ENCODE measurements at regions not wholly inside any gene's neighbourhood (a gene's known extent, or its start where the extent isn't known, plus 50 kb on each side); places are given as distances from the start of the nearest gene placed in this dataset.

DNA sequence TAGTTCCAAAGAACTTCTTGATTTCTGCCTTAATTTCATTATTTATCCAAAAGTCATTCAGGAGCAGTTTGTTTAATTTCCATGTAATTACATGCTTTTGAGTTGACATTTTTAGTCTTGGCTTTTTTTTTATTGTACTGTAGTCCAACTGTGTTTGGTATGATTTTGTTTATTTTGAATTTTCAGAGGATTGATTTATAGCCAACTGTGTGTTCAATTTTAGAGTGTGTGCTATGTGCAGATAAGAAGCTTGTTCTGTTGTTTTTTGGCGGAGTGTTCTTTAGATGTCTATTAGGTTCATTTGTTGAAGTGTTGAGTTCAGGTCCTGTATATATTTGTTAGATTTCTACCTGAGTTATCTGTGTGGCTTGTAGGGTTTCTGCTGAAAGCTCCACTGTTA, 533.6 kb downstream of the TRAM1L1 start:
- Histone ChIP-seq H3K27ac (ENCODE audit: poor library complexity, severe bottlenecking) (no peak overlapping the region), H3K36me3 (ENCODE audit: low read depth) (no peaks in the 10 kb centered on the region), H3K9me3 (ENCODE audit: severe bottlenecking) (no peaks in the 10 kb centered on the region), H3K4me3 (ENCODE audit: severe bottlenecking) (no peak overlapping the region), H3K4me1 (ENCODE audit: insufficient read depth, poor library complexity, severe bottlenecking) (no peaks in the 10 kb centered on the region), H3K27me3 (ENCODE audit: insufficient read depth, poor library complexity, severe bottlenecking) (no peaks in the 10 kb centered on the region)
- no peak for ATAC-seq (ENCODE audit: low read depth)
- DNase-seq (ENCODE audit: low spot score): no peak
- TF ChIP-seq, protein P1, sequence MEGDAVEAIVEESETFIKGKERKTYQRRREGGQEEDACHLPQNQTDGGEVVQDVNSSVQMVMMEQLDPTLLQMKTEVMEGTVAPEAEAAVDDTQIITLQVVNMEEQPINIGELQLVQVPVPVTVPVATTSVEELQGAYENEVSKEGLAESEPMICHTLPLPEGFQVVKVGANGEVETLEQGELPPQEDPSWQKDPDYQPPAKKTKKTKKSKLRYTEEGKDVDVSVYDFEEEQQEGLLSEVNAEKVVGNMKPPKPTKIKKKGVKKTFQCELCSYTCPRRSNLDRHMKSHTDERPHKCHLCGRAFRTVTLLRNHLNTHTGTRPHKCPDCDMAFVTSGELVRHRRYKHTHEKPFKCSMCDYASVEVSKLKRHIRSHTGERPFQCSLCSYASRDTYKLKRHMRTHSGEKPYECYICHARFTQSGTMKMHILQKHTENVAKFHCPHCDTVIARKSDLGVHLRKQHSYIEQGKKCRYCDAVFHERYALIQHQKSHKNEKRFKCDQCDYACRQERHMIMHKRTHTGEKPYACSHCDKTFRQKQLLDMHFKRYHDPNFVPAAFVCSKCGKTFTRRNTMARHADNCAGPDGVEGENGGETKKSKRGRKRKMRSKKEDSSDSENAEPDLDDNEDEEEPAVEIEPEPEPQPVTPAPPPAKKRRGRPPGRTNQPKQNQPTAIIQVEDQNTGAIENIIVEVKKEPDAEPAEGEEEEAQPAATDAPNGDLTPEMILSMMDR (IDR thresholded peaks at IDR 0.05; ENCODE audit: poor library complexity, severe bottlenecking): no peak

DNA sequence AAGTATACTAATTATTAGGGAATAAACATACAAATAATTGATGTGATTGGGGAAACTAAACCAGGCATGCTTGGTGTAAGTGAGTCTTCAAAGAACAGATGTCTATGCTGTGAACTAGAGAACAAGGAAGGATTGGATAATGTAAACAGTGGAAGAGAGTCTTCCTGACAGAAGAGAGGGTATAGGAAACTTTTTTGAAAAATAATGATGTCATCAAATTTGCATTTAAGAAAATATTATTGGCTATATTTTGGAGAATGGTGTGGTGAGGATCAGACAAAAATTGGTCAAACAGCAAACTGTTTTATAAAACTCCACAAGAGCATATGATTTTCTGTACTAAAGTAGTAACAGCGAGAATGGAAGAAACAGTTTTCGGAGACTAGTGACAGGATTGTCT, 537.7 kb downstream of the TRAM1L1 start:
- Histone ChIP-seq H3K27ac (ENCODE audit: poor library complexity, severe bottlenecking) (no peak overlapping the region), H3K4me3 (ENCODE audit: severe bottlenecking) (no peak overlapping the region), H3K9me3 (ENCODE audit: severe bottlenecking) (no peaks in the 10 kb centered on the region), H3K4me1 (ENCODE audit: insufficient read depth, poor library complexity, severe bottlenecking) (no peaks in the 10 kb centered on the region), H3K36me3 (ENCODE audit: low read depth) (no peaks in the 10 kb centered on the region), H3K27me3 (ENCODE audit: insufficient read depth, poor library complexity, severe bottlenecking) (no peaks in the 10 kb centered on the region)
- no peak for DNase-seq (ENCODE audit: low spot score)
- TF ChIP-seq, protein P1 (IDR thresholded peaks at IDR 0.05; ENCODE audit: poor library complexity, severe bottlenecking): no peak
- ATAC-seq (ENCODE audit: low read depth): no peak

DNA sequence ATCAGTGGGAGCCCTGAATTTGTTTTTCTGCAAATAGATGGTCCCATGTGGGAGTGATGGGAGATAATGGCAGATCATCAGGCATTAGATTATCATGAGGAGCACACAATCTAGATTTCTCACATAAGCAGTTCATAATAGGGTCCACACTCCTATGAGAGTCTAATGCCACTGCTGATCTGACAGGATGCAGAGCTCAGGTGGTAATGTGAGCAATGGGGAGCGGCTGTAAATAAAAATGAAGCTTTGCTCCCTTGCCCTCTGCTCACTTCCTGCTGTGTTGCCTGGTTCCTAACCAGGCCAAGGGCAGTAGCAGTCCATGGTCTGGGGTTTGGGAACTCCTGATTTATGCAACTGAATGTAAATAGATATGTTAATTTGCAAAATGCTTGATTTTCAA, 538.6 kb downstream of the TRAM1L1 start:
- Histone ChIP-seq H3K36me3 (ENCODE audit: low read depth) (no peaks in the 10 kb centered on the region), H3K4me1 (ENCODE audit: insufficient read depth, poor library complexity, severe bottlenecking) (no peaks in the 10 kb centered on the region), H3K9me3 (ENCODE audit: severe bottlenecking) (no peaks in the 10 kb centered on the region), H3K4me3 (ENCODE audit: severe bottlenecking) (no peak overlapping the region), H3K27ac (ENCODE audit: poor library complexity, severe bottlenecking) (no peak overlapping the region), H3K27me3 (ENCODE audit: insufficient read depth, poor library complexity, severe bottlenecking) (no peaks in the 10 kb centered on the region)
- DNase-seq (ENCODE audit: low spot score) (no peak), ATAC-seq (ENCODE audit: low read depth) (no peak)
- TF ChIP-seq, protein P1 (IDR thresholded peaks at IDR 0.05; ENCODE audit: poor library complexity, severe bottlenecking): no peak

DNA sequence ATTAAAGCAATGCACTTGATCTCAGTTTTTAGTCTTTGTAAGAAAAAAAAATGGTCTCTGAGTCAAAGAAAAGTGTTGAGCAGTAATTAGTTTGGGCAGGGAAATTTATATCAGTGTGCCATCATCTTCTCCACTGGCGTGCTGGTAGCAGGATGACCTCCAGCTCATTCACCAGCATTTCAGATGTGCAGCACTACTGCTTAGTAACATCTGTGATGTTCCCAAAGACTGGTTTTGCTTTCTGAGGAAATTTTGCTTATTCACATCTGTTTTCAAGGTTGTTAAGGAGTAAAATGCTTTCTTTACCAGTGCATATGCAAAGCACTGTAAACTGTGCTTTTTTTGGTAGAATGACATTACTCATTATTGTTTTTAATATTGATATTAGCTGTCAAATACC, 540.4 kb downstream of the TRAM1L1 start:
- H3K36me3 ChIP-seq (ENCODE audit: low read depth): no peaks in the 10 kb centered on the region
- H3K27me3 ChIP-seq (ENCODE audit: insufficient read depth, poor library complexity, severe bottlenecking): no peaks in the 10 kb centered on the region
- ATAC-seq (ENCODE audit: low read depth) (no peak), DNase-seq (ENCODE audit: low spot score) (no peak)
- H3K27ac ChIP-seq (ENCODE audit: poor library complexity, severe bottlenecking): no peak overlapping the region
- no peaks in the 10 kb centered on the region for H3K4me1 ChIP-seq (ENCODE audit: insufficient read depth, poor library complexity, severe bottlenecking)
- TF ChIP-seq, protein P1 (IDR thresholded peaks at IDR 0.05; ENCODE audit: poor library complexity, severe bottlenecking): no peak
- no peaks in the 10 kb centered on the region for H3K9me3 ChIP-seq (ENCODE audit: severe bottlenecking)
- no peak overlapping the region for H3K4me3 ChIP-seq (ENCODE audit: severe bottlenecking)

DNA sequence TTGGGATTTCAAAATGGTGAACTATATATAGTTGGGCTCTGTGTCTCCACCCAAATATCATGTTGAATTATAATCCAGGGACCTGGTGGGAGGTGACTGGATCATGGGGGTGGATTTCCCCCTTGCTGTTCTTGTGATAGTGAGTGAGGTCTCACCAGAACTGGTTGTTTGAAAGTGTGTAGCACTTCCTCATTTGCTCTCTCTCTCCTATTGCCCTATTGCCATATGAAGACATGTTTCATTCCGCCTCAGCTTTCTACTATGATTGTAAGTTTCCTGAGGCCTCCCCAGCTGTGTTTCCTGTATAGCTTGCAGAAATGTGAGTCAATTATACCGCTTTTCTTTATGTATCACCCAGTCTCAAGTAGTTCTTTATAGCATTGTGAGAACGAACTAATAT, 545.6 kb downstream of the TRAM1L1 start:
- Histone ChIP-seq H3K4me1 (ENCODE audit: insufficient read depth, poor library complexity, severe bottlenecking) (no peaks in the 10 kb centered on the region), H3K4me3 (ENCODE audit: severe bottlenecking) (no peak overlapping the region), H3K27me3 (ENCODE audit: insufficient read depth, poor library complexity, severe bottlenecking) (no peaks in the 10 kb centered on the region), H3K36me3 (ENCODE audit: low read depth) (no peaks in the 10 kb centered on the region), H3K27ac (ENCODE audit: poor library complexity, severe bottlenecking) (no peak overlapping the region), H3K9me3 (ENCODE audit: severe bottlenecking) (no peaks in the 10 kb centered on the region)
- no peak for DNase-seq (ENCODE audit: low spot score)
- ATAC-seq (ENCODE audit: low read depth): no peak
- TF ChIP-seq, protein P1 (IDR thresholded peaks at IDR 0.05; ENCODE audit: poor library complexity, severe bottlenecking): no peak
